C4-2B (cell line): ENCODE measurements at regions not wholly inside any gene's neighbourhood (a gene's known extent, or its start where the extent isn't known, plus 50 kb on each side); places are given as distances from the start of the nearest gene placed in this dataset.

ENCODE experiments used
- H3K27ac ChIP-seq: fragments of 450-650 bp; 2 replicates; pipeline ENCODE4 v1.5.1; 2017
- ZFX ChIP-seq: fragments of 450-650 bp; IDR thresholded peaks from 2 replicates; pipeline ENCODE4 v1.6.1; 2017
- TF ChIP-seq, protein P1 (sequence below): fragments of 450-650 bp; conservative IDR thresholded peaks from 2 replicates; pipeline ENCODE4 v1.5.1; 2017; ENCODE audit warnings: mild to moderate bottlenecking

DNA sequence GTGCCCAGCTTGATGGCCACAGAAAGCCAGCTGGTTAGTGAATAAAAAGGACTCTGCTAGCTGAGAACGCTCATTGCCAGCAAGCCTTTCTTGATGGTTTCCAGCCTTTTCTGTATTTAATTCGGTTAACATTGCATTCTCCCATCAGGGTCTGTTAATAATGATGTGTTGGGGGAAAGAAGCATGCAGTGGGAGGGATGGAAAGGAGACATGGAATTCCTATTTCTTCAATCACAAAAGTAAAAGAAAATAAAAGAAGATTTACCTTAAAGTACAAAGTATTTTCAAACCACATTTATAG is 141.9 kb upstream of the RBBP8 start:
- TF ChIP-seq ZFX = no peak
- TF ChIP-seq, protein P1, sequence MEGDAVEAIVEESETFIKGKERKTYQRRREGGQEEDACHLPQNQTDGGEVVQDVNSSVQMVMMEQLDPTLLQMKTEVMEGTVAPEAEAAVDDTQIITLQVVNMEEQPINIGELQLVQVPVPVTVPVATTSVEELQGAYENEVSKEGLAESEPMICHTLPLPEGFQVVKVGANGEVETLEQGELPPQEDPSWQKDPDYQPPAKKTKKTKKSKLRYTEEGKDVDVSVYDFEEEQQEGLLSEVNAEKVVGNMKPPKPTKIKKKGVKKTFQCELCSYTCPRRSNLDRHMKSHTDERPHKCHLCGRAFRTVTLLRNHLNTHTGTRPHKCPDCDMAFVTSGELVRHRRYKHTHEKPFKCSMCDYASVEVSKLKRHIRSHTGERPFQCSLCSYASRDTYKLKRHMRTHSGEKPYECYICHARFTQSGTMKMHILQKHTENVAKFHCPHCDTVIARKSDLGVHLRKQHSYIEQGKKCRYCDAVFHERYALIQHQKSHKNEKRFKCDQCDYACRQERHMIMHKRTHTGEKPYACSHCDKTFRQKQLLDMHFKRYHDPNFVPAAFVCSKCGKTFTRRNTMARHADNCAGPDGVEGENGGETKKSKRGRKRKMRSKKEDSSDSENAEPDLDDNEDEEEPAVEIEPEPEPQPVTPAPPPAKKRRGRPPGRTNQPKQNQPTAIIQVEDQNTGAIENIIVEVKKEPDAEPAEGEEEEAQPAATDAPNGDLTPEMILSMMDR = no peak

DNA sequence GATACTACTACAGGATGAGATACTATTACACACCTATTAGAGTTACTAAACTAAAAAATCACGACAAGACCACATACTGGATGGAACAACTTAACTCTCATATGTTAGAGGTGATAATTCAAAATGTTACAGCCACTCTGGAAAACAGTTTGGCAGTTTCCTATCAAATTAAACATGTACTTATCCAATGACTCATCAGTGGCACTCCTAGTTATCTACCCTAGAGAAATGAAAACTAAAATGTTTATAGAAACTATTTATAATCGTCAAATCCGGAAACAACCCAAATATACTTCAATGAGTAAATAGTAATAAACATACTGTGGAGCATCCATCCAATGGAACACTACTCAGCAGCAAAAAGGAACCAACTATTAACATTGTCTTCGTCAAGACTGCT is 137.0 kb upstream of the RBBP8 start:
- no peak for TF ChIP-seq ZFX
- TF ChIP-seq, protein P1 = no peak
- no peak overlapping the region for H3K27ac ChIP-seq

More for the DNA sequence above, 141.9 kb upstream of the RBBP8 start:
- no peak overlapping the region for H3K27ac ChIP-seq

- TF ChIP-seq, protein P1 = no peak
- no peak for TF ChIP-seq ZFX
- H3K27ac ChIP-seq = no peak overlapping the region
These were observed 132.6 kb upstream of the RBBP8 start for GRCh38 chr18:22800551-22800951.

GRCh38 chr18:22813648-22814328 is 119.3 kb upstream of the RBBP8 start:
- no peak overlapping the region for H3K27ac ChIP-seq
- no peak for TF ChIP-seq ZFX
- TF ChIP-seq, protein P1 = peak; percentile 85

GRCh38 chr18:22814329-22814703 is 118.8 kb upstream of the RBBP8 start:
- no peak overlapping the region for H3K27ac ChIP-seq

DNA sequence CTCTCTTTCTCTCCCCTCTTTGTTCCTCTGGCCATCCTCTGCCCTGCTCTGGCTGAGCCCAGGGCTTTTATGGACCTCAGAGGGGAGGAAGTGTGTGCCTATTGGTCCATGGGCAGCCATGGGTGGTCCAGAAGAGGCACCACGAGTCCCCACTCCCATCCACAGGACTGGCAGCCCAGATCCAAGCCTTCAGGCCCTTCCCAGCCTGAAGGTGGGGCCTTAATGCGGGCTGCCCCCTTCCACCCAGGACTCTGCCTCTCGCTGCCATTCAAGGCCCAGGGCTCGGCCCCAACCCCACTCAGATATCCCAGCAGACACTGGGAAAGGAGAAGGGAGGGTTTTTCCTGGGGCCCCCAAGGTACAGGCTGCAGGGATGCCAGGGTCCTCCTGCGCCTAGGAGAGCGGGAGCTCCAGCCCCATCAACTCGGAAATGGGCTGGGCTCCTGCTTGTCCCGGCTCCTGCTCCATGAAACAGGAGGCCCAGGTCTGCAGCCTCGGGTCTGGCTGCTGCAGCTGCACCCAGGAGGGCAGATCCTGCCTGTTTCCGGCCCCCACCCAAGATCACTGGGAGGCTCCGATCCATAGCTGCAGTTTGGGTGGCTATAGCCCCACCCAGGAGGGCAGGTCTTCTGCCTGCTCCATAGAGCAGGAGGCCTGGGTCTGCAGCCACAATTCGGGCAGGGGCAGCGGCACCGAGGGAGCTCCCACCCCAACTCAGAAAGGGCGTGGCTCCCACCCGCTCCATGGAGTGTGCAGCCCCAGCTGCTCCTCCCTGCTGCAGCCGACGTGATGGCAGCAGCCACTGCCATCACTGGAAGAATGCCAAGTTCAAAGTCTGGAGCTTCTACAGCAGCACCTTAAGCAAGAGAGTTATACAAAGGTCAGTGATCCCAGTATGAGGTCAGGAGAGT is 116.6 kb upstream of the RBBP8 start:
- TF ChIP-seq, protein P1 = no peak
- no peak for TF ChIP-seq ZFX
- H3K27ac ChIP-seq = no peak overlapping the region

More at GRCh38 chr18:22814329-22814703, 118.8 kb upstream of the RBBP8 start:
- TF ChIP-seq, protein P1 = no peak
- no peak for TF ChIP-seq ZFX

GRCh38 chr18:22817844-22818243 is 115.3 kb upstream of the RBBP8 start:
- TF ChIP-seq ZFX = no peak
- TF ChIP-seq, protein P1 = no peak
- H3K27ac ChIP-seq = no peak overlapping the region
